Lung microvascular endothelial cell (primary cell): ENCODE measurements at regions not wholly inside any gene's neighbourhood (a gene's known extent, or its start where the extent isn't known, plus 50 kb on each side); places are given as distances from the start of the nearest gene placed in this dataset.

ENCODE experiments used
- DNase-seq, 2 donors: peaks; one replicate each; pipeline versions ENCODE4 v3.0.0 to v3.0.0-alpha.2; 2010; ENCODE audit warnings: low read depth in 2 of 2

- no peak for DNase-seq
Observed at GRCh38 chr21:38556390-38556789, 58.1 kb upstream of the ERG start.

- DNase-seq = no peak
Observed at GRCh38 chr21:38561205-38561604, 62.9 kb upstream of the ERG start.

- peak in 1 of 2 donors; percentile 6 for DNase-seq
Observed at GRCh38 chr21:38561613-38562581, 63.6 kb upstream of the ERG start.

- no peak for DNase-seq
Observed at GRCh38 chr21:38567335-38567969, 69.2 kb upstream of the ERG start.

- DNase-seq = no peak
Observed at GRCh38 chr21:38567970-38568360, 69.7 kb upstream of the ERG start.

- no peak for DNase-seq
Observed at GRCh38 chr21:38569733-38570132, 71.5 kb upstream of the ERG start.

GRCh38 chr21:38570596-38570995, 72.3 kb upstream of the ERG start:
- DNase-seq = no peak

GRCh38 chr21:38574895-38575575, 76.8 kb upstream of the ERG start:
- DNase-seq = peak in 1 of 2 donors; percentile 8

GRCh38 chr21:38577887-38578286, 79.6 kb upstream of the ERG start:
- no peak for DNase-seq

- no peak for DNase-seq
Observed at GRCh38 chr21:38590449-38591217, 92.4 kb upstream of the ERG start.

- no peak for DNase-seq
Observed at GRCh38 chr21:38591218-38591537, 92.9 kb upstream of the ERG start.

GRCh38 chr21:38596264-38597042, 98.2 kb upstream of the ERG start:
- DNase-seq = no peak

GRCh38 chr21:38597421-38597820, 99.1 kb upstream of the ERG start:
- no peak for DNase-seq

DNA sequence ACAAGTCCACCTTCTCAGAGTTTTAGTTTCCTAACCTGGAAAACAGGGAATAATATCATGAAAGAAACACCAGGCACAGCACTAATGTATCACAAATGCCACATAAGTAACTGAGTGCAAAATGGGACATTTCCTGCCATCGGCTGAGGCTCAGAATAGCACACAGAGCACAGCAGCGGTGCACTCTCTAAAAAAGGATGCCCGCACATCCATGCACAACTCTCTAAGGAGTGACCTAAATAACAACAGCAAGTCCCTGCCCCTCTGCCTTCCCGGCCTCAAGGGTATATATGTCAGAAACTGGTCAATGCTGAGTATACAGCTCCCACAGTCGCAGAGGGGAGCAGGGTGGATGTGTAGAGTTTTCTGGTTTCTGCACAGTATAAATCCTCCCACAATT, 100.1 kb upstream of the ERG start:
- no peak for DNase-seq

GRCh38 chr21:38599381-38599975, 101.2 kb upstream of the ERG start:
- DNase-seq = no peak

GRCh38 chr21:38600106-38600505, 101.8 kb upstream of the ERG start:
- DNase-seq = no peak

DNA sequence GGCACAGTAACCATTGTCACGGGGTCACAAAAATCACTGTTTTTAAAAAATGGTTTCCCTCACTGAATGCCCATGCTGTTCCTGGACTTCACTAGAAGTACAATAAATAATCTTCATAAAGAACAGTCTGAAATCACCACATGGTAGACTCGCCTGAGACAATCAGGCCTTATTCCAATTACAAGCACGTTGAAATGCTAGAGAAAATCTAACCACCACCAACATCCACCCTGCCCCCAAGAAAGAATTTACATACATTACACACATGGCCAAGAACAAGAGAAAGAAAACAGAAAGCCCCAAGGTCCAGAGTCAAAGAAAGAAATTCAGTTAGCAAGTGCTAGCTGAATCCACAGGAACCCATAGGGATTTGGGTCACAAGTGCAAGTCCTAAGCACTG, 107.0 kb upstream of the ERG start:
- DNase-seq = no peak

GRCh38 chr21:38609580-38609979, 111.3 kb upstream of the ERG start:
- no peak for DNase-seq

DNA sequence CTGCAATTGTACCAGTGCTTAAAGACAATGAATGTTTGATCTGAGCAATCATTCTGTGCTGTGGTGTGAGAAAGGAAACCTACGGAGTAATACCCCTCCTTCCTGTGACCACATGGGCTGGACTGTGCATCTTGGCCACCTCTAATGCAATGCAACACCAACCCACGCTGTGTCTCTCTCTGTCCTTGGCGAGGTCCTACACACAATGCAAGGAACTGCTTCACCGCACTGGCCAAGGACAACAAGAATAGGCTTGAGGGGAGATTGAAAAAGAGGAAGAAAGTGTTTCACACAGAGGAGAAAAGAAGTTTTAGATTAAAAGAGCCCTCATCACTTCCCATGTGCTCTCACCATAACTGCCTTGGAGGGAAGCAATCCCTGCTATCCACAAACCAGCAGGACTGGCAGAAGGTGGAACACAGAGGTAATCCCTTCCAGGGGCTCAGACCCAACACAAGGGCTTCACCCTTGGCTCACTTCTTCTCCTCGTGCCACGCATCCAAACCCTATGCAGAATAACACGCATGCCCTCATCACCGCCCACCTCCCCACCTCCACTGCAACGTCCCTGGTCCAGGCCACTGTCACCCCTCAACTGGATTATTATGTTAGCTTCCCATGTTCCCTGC, 112.5 kb upstream of the ERG start:
- DNase-seq = no peak

DNA sequence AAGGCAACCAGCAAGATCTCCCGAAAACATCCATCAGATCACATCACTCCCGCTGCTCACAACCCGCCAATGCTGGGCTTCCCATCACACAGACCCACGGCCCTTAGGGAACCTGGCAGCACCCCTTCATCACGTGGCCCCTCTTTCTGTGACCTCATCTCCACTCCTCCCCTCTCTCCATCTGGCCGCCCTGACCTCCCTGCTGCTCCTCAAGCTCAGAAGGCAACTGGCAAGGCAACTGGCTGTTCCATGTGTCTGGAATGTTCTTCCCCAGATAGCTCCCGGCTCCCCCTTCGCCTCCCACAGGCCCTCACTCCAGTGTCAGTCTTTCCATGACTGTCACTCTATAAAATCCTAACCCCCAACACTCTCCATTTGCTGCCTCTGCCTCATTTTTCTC, 113.0 kb upstream of the ERG start:
- DNase-seq = no peak
